ENCODE measurements at regions not wholly inside any gene's neighbourhood (a gene's known extent, or its start where the extent isn't known, plus 50 kb on each side); places are given as distances from the start of the nearest gene placed in this dataset.

DNA sequence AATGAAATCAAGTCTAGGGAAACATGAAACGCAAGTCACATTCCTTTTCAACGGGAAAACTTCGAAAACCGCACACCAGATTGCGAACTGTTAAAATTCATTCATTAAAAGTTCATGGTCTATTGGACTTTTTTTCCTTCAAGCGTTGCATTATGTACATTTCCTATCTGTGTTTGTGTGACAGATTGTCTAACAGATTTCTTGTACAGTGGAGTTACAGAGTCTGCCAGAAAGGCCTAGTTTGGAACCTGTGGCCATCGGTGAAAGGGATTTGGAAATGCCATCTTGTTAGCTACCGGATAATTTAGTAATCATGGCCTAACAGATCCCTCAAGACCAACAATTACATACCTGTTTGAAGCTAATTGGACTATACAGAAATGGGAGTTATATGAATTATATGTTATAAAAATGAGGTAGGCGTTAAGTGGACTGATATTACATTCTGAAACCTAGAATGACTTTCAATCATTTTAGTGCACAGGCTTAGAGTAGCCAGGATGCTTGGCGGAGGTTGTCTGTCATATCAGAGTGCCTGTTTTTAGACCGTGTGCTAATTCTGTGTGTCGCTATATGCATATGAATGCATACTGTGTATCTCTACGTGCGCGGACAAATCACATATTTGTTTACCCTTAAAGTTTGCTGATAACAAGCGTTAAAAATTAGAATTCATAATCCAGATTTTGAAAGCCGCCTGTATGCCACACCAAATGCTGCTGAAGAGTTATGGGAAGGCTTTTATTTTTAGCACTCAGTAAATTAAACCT, 885.4 kb upstream of the RBFOX1 start:
- DNase-seq = no peak
- H3K4me3 Mint-ChIP-seq = no peak overlapping the region
- no peaks in the 10 kb centered on the region for H3K27me3 Mint-ChIP-seq (ENCODE audit: insufficient read depth)
- H3K9me3 Mint-ChIP-seq = peaks cover 51% of the 10 kb centered on the region
- no peak overlapping the region for H3K27ac Mint-ChIP-seq
- H3K36me3 Mint-ChIP-seq (ENCODE audit: low read depth) = no peaks in the 10 kb centered on the region
- no peaks in the 10 kb centered on the region for H3K4me1 Mint-ChIP-seq (ENCODE audit: low read depth)
- TF ChIP-seq, protein P1, sequence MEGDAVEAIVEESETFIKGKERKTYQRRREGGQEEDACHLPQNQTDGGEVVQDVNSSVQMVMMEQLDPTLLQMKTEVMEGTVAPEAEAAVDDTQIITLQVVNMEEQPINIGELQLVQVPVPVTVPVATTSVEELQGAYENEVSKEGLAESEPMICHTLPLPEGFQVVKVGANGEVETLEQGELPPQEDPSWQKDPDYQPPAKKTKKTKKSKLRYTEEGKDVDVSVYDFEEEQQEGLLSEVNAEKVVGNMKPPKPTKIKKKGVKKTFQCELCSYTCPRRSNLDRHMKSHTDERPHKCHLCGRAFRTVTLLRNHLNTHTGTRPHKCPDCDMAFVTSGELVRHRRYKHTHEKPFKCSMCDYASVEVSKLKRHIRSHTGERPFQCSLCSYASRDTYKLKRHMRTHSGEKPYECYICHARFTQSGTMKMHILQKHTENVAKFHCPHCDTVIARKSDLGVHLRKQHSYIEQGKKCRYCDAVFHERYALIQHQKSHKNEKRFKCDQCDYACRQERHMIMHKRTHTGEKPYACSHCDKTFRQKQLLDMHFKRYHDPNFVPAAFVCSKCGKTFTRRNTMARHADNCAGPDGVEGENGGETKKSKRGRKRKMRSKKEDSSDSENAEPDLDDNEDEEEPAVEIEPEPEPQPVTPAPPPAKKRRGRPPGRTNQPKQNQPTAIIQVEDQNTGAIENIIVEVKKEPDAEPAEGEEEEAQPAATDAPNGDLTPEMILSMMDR (IDR thresholded peaks at IDR 0.05) = no peak

DNA sequence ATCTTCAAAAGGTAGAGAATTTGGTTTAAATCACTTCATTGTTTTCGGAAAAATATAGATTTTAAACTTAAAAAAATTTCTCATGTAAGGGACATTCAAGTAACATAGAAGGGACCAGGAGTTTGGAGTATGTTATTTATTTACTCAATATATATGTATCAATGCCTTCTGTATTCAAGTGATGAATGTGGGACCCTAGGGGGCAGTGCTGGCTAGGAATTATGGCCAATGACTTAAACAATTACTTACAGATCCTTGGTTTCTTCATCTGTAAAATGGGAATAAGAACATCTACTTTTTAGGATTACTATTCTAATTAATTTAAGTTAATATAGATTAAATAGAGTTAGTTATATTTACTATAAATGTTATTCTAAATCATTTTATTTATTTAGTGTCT, 886.3 kb upstream of the RBFOX1 start:
- TF ChIP-seq, protein P1 (IDR thresholded peaks at IDR 0.05) = no peak
- no peaks in the 10 kb centered on the region for H3K4me1 Mint-ChIP-seq (ENCODE audit: low read depth)

DNA sequence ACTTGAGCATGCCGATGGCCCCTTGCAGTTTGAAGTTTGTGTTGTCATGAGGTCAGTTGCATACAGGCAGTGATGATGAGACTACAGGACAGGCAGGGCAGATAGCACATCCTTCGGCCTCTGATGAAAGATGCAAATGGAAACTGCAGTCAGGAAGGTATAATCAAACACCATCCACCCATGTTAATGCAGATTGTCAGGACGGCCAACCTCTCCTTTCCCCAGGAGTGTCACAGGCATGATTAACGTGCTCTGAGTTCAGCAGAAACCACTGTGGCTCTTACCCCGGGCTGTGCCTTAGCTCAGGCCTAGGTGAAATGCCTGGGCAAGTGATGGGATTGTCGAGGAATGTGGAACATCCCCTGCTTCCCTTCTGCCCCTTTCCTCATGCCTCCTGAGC, 893.5 kb upstream of the RBFOX1 start:
- Mint-ChIP-seq H3K36me3 (ENCODE audit: low read depth) (peaks cover 5% of the 10 kb centered on the region; the same call in 1 of the 2 replicates), H3K4me3 (no peak overlapping the region), H3K27me3 (ENCODE audit: insufficient read depth) (no peaks in the 10 kb centered on the region; the same call in 1 of the 2 replicates), H3K27ac (no peak overlapping the region), H3K9me3 (peaks cover 66% of the 10 kb centered on the region), H3K4me1 (ENCODE audit: low read depth) (no peaks in the 10 kb centered on the region)
- TF ChIP-seq, protein P1 (IDR thresholded peaks at IDR 0.05) = no peak
- no peak for DNase-seq

More for the DNA sequence above, 886.3 kb upstream of the RBFOX1 start:
- Mint-ChIP-seq H3K27me3 (ENCODE audit: insufficient read depth) (no peaks in the 10 kb centered on the region), H3K4me3 (no peak overlapping the region), H3K36me3 (ENCODE audit: low read depth) (no peaks in the 10 kb centered on the region), H3K27ac (no peak overlapping the region), H3K9me3 (peaks cover 43% of the 10 kb centered on the region)
- no peak for DNase-seq

DNA sequence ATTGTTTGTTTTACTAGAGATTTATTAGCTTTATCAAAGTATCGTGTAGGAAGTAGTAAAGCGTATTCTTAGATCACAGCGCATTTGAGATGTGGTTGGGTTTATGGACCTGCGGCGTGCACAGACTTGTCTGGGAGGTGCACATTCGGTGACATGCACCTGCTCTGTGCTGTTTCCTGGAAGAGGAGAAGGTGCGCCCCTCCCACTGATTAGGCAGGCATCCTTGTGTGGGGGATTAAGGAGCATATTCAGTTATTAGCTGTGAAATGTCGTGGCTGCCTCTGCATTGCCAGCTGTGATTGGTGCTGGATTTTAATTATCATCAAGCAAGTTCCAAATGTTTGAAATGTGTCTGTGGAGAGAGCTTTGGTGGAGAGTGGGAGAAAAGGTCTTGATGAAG, 903.8 kb upstream of the RBFOX1 start:
- peaks cover 9% of the 10 kb centered on the region; the same call in 1 of the 2 replicates for H3K36me3 Mint-ChIP-seq (ENCODE audit: low read depth)
- TF ChIP-seq, protein P1 (IDR thresholded peaks at IDR 0.05) = no peak
- H3K4me3 Mint-ChIP-seq = no peak overlapping the region

GRCh38 chr16:6427621-6428020, 905.0 kb upstream of the RBFOX1 start:
- DNase-seq = no peak
- H3K27me3 Mint-ChIP-seq (ENCODE audit: insufficient read depth) = peaks cover 1% of the 10 kb centered on the region; the same call in 1 of the 2 replicates

More for the DNA sequence above, 903.8 kb upstream of the RBFOX1 start:
- no peaks in the 10 kb centered on the region for H3K4me1 Mint-ChIP-seq (ENCODE audit: low read depth)
- no peak for DNase-seq
- peaks cover 64% of the 10 kb centered on the region for H3K9me3 Mint-ChIP-seq
- peaks cover 1% of the 10 kb centered on the region; the same call in 1 of the 2 replicates for H3K27me3 Mint-ChIP-seq (ENCODE audit: insufficient read depth)
- no peak overlapping the region for H3K27ac Mint-ChIP-seq

More at GRCh38 chr16:6427621-6428020, 905.0 kb upstream of the RBFOX1 start:
- no peak overlapping the region for H3K4me3 Mint-ChIP-seq
- H3K4me1 Mint-ChIP-seq (ENCODE audit: low read depth) = no peaks in the 10 kb centered on the region
- TF ChIP-seq, protein P1 (IDR thresholded peaks at IDR 0.05) = no peak
- H3K36me3 Mint-ChIP-seq (ENCODE audit: low read depth) = peaks cover 14% of the 10 kb centered on the region; the same call in 1 of the 2 replicates
- peaks cover 63% of the 10 kb centered on the region for H3K9me3 Mint-ChIP-seq
- H3K27ac Mint-ChIP-seq = no peak overlapping the region
